H4 (cell line): ENCODE measurements at regions not wholly inside any gene's neighbourhood (a gene's known extent, or its start where the extent isn't known, plus 50 kb on each side); places are given as distances from the start of the nearest gene placed in this dataset.

Experiments
- DNase-seq: peaks from one replicate; pipeline ENCODE4 v3.0.0-alpha.2; 2015; ENCODE audit warnings: low spot score

GRCh38 chr19:13606156-13606555 lies 99.9 kb upstream of the CACNA1A start:
- no peak for DNase-seq

- DNase-seq, result no peak
Observed at GRCh38 chr19:13604902-13605586, 98.8 kb upstream of the CACNA1A start.

- no peak for DNase-seq
Observed at GRCh38 chr19:13600802-13601201, 94.5 kb upstream of the CACNA1A start.

GRCh38 chr19:13600091-13600490 lies 93.8 kb upstream of the CACNA1A start:
- DNase-seq, result no peak

- no peak for DNase-seq
Observed at GRCh38 chr19:13599681-13600080, 93.4 kb upstream of the CACNA1A start.

- DNase-seq, result no peak
Observed at GRCh38 chr19:13598098-13598497, 91.8 kb upstream of the CACNA1A start.

GRCh38 chr19:13597640-13598039 lies 91.4 kb upstream of the CACNA1A start:
- DNase-seq, result peak; percentile 69

GRCh38 chr19:13588957-13589833 lies 82.9 kb upstream of the CACNA1A start:
- DNase-seq, result peak; percentile 49

GRCh38 chr19:13585512-13585911 lies 79.2 kb upstream of the CACNA1A start:
- DNase-seq, result no peak

- DNase-seq, result no peak
Observed at GRCh38 chr19:13583753-13584152, 77.5 kb upstream of the CACNA1A start.

- DNase-seq, result no peak
Observed at GRCh38 chr19:13583114-13583513, 76.8 kb upstream of the CACNA1A start.

GRCh38 chr19:13581576-13581975 lies 75.3 kb upstream of the CACNA1A start:
- no peak for DNase-seq

GRCh38 chr19:13579388-13580060 lies 73.2 kb upstream of the CACNA1A start:
- DNase-seq, result no peak

GRCh38 chr19:13576726-13577125 lies 70.4 kb upstream of the CACNA1A start:
- no peak for DNase-seq

- peak; percentile 48 for DNase-seq
Observed at GRCh38 chr19:13574933-13575332, 68.7 kb upstream of the CACNA1A start.

GRCh38 chr19:13573056-13573667 lies 66.9 kb upstream of the CACNA1A start:
- DNase-seq, result no peak

GRCh38 chr19:13561461-13561860 lies 55.2 kb upstream of the CACNA1A start:
- DNase-seq, result no peak

GRCh38 chr19:13557756-13558398 lies 51.6 kb upstream of the CACNA1A start:
- DNase-seq, result no peak

- DNase-seq, result no peak
Observed at GRCh38 chr19:13556552-13556951, 50.3 kb upstream of the CACNA1A start.
